ENCODE measurements at regions not wholly inside any gene's neighbourhood (a gene's known extent, or its start where the extent isn't known, plus 50 kb on each side); places are given as distances from the start of the nearest gene placed in this dataset.
"Not testable (repeated sequence)": the region's sequence is repeated elsewhere in the genome, so short reads cannot be mapped to it uniquely, and the experiment has no call there.

DNA sequence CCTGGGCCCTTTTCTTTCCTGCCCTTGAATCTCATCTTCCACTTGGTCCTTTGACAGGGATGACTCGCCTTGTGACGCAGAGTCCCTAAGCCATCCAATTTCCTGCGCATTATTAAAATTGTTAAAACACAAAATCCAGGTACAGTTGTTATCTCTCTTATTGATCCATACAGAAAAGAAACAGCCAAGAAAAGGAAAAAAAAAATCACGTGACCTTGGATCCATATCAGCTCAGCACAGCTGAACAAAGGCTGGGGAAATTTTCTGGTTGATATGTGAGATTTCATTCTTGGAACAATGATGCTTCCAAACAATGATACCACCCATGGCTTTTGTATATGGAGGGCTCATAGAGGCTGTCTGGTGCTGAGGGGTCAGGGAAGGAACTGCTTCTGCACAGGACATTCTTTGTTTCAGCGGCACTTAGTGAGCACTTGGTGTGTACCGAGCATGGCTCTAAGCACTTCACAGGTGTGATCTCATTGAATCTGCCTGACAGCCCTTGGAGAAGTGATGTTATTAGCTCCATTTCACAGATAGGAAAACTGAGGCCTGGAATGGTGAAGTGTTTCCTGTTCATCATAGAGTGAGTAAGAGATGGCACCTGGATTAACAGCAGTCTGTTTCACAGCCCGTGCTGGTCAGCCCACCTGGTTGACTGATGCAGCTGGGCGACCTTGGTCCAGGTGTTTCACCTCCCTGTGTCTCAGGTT, 155.0 kb upstream of the SULF2 start:
- no peak overlapping the region for H3K4me3 Mint-ChIP-seq
- no peak overlapping the region for H3K27ac Mint-ChIP-seq
- H3K4me1 Mint-ChIP-seq = no peaks in the 10 kb centered on the region
- peaks cover 3 to 6% (median 6%) of the 10 kb centered on the region in 3 donors for H3K27me3 Mint-ChIP-seq (ENCODE audit: low read depth in 3 of 3)
- H3K9me3 Mint-ChIP-seq = no peaks in the 10 kb centered on the region
- H3K36me3 Mint-ChIP-seq = no peaks in the 10 kb centered on the region
- DNase-seq = no peak

DNA sequence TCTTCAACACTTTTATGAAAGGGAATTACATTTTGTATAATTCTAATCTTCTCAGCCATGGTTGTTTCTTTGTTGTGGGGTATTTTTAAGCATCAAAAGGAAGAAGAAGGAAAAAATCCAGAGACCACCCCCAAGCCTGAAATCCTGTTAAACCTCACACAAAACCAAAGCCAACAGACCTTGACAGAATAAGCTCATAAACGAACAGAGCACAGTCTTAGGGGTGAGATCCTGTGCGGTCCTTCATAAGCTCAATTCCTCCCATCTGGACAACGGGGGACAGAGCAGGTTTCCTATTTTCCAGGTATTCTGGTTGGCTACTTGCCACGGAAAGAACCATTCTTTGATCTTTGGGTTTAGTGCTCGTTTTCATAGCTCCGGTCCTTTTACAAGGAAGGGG, 151.3 kb upstream of the SULF2 start:
- Mint-ChIP-seq H3K27ac (no peak overlapping the region), H3K27me3 (ENCODE audit: low read depth in 3 of 3) (peaks cover 3 to 8% (median 4%) of the 10 kb centered on the region in 3 donors), H3K9me3 (no peaks in the 10 kb centered on the region), H3K4me3 (no peak overlapping the region), H3K36me3 (no peaks in the 10 kb centered on the region), H3K4me1 (no peaks in the 10 kb centered on the region)
- no peak for DNase-seq

DNA sequence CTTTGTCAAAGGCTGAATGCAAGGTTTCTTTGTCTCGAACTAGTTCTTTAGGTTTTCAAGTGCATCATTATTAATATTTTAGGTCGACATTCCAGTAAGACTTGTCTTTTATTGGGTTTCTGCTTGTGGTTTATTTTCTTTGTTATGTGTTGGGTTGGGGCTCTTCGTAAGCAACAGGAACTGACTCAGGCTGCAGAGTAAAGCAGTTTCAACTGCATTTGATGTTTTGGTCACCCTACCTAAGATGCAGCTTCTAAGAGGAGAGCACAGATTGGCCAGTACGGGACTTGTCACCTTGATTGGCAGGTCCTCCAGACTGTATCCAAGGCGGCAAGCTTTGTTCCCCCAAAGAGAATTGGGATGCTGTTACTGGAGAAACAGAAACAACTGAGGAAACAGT, 149.5 kb upstream of the SULF2 start:
- no peaks in the 10 kb centered on the region for H3K36me3 Mint-ChIP-seq
- H3K9me3 Mint-ChIP-seq = no peaks in the 10 kb centered on the region
- no peak overlapping the region for H3K27ac Mint-ChIP-seq
- H3K27me3 Mint-ChIP-seq (ENCODE audit: low read depth in 3 of 3) = peaks cover 0 to 5% (median 2%) of the 10 kb centered on the region in 3 donors
- H3K4me3 Mint-ChIP-seq = no peak overlapping the region
- no peak for DNase-seq
- H3K4me1 Mint-ChIP-seq = no peaks in the 10 kb centered on the region

DNA sequence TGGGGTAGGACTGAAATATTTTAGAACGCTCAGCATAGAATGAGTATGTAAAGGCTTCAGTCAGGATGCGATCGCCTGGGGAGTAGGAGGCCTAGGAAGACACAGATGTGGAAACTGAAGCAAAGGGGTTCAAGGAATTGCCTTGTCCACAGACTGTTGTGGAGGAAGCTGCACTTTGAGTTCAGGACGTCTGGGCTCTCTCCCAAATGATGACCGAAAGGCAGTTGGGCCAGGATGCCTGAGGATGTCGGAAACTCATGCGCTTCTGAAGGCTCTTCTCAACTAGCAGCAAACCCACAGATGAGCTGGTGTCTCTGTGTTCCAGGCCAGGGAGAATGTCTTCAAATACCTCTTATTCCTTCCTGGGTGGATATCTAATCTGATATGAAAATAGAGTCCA, 146.2 kb upstream of the SULF2 start:
- Mint-ChIP-seq H3K27ac (no peak overlapping the region), H3K4me3 (no peak overlapping the region), H3K9me3 (no peaks in the 10 kb centered on the region), H3K27me3 (ENCODE audit: low read depth in 3 of 3) (peaks cover 2 to 3% (median 2%) of the 10 kb centered on the region in 3 donors), H3K4me1 (no peaks in the 10 kb centered on the region), H3K36me3 (no peaks in the 10 kb centered on the region)
- no peak for DNase-seq

DNA sequence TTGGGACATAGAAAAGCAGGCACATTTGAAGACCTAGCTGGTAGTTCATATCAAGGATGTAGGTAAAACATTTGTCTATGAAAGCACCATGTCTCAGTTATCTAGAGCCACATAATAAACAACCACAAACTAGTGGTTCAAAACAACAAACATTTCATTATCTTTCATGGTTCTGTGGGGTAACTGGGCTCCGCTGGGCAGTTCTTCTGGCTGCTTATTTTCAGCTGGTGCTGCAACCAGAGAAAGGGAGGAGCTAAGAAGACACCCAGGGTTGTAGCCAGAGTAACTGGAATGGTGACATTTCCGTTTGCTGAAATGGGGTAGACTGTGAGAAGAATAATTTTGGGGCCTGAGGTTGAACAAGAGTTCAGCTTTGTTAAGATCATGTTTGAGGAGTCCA, 145.7 kb upstream of the SULF2 start:
- no peaks in the 10 kb centered on the region for H3K36me3 Mint-ChIP-seq

DNA sequence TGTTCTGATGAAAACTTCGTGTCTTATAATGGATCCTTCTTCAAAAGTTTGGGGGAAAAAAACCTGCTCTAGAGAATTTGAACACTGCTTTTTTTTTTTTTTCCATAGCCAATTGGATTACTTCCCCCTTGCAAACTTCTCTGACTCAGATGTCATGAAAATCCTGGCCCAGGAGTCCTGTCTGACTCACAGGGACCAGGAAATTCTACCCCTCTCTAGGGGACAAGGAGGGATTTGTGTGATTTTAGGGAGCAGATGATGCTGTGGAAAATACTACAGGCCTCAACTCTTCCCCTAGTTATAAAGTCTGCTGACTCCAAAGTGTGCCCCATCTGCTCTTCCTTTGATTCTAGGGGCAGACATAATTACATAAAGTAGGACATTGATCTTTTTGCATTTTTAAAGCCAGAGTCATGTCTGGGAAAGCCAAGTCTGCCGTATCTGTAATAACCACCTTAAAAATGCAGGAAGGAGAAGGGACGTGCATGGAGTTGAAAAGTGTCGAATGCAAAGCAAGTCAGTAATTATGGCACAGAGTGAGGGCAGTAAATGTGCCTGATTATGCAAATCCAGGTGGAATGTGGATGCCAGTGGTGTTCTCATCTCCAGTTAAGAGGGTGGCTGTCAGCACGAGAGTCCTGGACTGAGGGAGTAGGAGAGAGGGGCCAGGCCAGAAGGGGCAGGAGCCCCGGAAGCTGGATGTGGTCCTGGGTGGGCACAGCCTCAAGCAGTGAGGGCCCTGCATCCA, 144.3 kb upstream of the SULF2 start:
- Mint-ChIP-seq H3K27ac (no peak overlapping the region), H3K9me3 (no peaks in the 10 kb centered on the region), H3K4me3 (no peak overlapping the region), H3K27me3 (ENCODE audit: low read depth in 3 of 3) (peaks cover 0 to 2% (median 2%) of the 10 kb centered on the region in 3 donors), H3K36me3 (no peaks in the 10 kb centered on the region), H3K4me1 (no peaks in the 10 kb centered on the region)
- DNase-seq = no peak

More for the DNA sequence above, 145.7 kb upstream of the SULF2 start:
- no peak for DNase-seq
- no peaks in the 10 kb centered on the region for H3K4me1 Mint-ChIP-seq
- no peak overlapping the region for H3K4me3 Mint-ChIP-seq
- peaks cover 2 to 3% (median 2%) of the 10 kb centered on the region in 3 donors for H3K27me3 Mint-ChIP-seq (ENCODE audit: low read depth in 3 of 3)
- H3K27ac Mint-ChIP-seq = no peak overlapping the region
- no peaks in the 10 kb centered on the region for H3K9me3 Mint-ChIP-seq

DNA sequence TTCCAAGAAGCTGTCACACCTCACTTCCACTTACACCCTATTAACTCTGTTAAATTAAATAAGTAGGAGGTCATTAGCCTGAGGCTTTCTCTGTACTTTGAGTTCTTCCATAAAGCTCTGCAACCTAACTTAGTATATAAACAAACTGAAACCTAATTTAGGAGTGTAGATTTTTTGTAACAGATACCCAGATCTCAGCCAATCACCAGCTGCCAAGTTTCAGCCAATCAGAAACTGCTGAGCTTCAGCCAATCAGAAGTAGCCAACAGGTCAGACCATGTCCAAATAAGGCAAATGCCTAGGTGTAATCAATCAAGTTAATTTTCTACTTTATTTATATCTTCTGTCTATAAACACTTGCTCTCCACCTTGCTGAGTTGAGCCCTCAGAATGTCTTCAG, 142.7 kb upstream of the SULF2 start:
- Mint-ChIP-seq H3K27me3 (ENCODE audit: low read depth in 3 of 3) (peaks cover 0 to 7% (median 2%) of the 10 kb centered on the region in 3 donors), H3K36me3 (no peaks in the 10 kb centered on the region)

DNA sequence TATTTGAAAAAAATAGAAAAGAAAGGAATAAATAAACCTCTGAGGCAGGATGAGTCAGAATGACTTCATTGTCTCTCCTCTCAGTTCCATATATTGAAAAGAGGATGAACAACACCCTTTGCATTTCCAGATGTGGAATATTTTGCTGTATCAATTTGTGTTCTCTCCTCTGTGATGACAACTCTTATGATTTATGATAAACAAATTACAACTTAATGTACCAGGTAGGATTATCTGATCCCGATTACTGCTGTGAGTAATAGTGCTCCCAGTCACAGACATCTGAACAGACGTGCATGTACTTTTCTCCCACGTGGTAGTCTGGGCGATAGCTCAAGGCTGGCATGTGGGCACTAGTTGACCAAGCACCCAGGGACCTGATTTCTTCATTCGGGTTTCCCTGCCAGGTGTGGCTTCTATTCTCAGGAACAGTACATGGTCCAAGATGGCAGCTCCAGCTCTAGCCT, 142.1 kb upstream of the SULF2 start:
- Mint-ChIP-seq H3K27me3 (ENCODE audit: low read depth in 3 of 3) (peaks cover 0 to 9% (median 2%) of the 10 kb centered on the region in 3 donors), H3K4me3 (no peak overlapping the region), H3K36me3 (no peaks in the 10 kb centered on the region), H3K4me1 (no peaks in the 10 kb centered on the region), H3K9me3 (no peaks in the 10 kb centered on the region), H3K27ac (no peak overlapping the region)
- DNase-seq = no peak

More for the DNA sequence above, 142.7 kb upstream of the SULF2 start:
- Mint-ChIP-seq H3K4me3 (no peak overlapping the region), H3K27ac (no peak overlapping the region), H3K9me3 (no peaks in the 10 kb centered on the region), H3K4me1 (no peaks in the 10 kb centered on the region)
- DNase-seq = no peak

DNA sequence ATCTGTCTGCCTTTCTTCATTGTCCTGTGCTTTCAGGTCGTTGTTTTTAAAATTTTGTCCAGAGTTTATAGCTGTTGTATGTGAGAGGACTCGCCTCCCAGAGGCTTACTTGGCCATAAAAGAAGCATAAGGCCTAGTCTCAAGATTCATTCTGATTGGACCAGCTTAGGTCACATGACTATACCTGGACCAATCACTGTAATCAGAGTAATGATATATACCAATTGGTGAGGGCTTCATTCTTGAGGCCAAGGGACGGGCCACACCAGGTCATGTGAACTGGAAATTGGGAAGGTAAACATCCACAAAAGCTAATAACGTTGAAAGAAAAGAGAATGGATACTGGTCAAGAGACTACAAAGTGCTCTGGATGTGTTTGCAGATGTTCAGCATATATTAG, 141.4 kb upstream of the SULF2 start:
- peaks cover 0 to 9% (median 4%) of the 10 kb centered on the region in 3 donors for H3K27me3 Mint-ChIP-seq (ENCODE audit: low read depth in 3 of 3)
- H3K9me3 Mint-ChIP-seq = no peaks in the 10 kb centered on the region
- H3K4me3 Mint-ChIP-seq = no peak overlapping the region

DNA sequence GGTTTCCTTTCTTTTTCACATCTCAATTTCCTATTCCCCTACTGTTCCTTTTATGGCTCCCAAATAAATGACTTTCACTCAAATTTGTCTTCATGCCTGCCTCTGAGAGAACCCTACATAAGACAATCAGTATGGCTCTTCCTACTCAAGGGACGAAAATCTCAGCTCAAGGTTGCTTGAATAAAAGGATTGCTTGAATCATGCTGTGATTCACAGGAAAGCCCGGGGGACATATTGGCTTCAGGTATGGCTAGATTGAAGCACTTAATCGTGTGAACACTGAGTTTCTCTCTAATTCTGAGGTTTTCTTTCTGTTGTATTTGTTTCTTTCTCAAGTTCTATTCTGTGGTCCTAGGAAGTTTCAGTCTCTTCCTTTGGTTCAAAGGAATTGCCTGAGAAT, 140.3 kb upstream of the SULF2 start:
- Mint-ChIP-seq H3K36me3 (no peaks in the 10 kb centered on the region), H3K4me1 (no peaks in the 10 kb centered on the region), H3K4me3 (no peak overlapping the region), H3K27me3 (ENCODE audit: low read depth in 3 of 3) (peaks cover 0 to 9% (median 5%) of the 10 kb centered on the region in 3 donors), H3K27ac (no peak overlapping the region), H3K9me3 (no peaks in the 10 kb centered on the region)
- DNase-seq = no peak

More for the DNA sequence above, 141.4 kb upstream of the SULF2 start:
- Mint-ChIP-seq H3K4me1 (no peaks in the 10 kb centered on the region), H3K27ac (no peak overlapping the region), H3K36me3 (no peaks in the 10 kb centered on the region)
- DNase-seq = no peak

DNA sequence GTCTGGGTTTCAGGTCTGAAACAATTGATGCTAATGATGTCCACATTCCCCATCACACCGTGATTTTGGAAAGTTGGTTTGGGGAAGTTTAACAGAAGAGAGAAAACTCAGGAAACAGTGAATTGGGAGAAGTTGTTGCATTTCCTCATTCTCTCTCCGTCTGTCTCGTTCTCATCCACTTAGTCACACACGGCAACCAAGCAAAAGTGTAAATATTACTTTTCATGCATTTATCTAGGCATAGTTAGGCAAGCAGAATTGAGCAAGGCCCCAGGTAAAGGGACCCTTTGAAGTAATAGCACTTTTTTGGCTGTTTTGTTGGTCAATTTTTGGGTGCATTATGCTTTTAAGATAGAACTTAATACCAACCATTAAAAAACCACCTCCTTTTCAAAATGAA, 137.0 kb upstream of the SULF2 start:
- Mint-ChIP-seq H3K4me1 (no peaks in the 10 kb centered on the region), H3K27ac (no peak overlapping the region), H3K9me3 (peaks cover 0 to 11% (median under 1%) of the 10 kb centered on the region in 6 donors), H3K36me3 (no peaks in the 10 kb centered on the region), H3K27me3 (ENCODE audit: low read depth in 3 of 3) (peaks cover 0 to 9% (median 7%) of the 10 kb centered on the region in 3 donors), H3K4me3 (no peak overlapping the region)
- no peak for DNase-seq

DNA sequence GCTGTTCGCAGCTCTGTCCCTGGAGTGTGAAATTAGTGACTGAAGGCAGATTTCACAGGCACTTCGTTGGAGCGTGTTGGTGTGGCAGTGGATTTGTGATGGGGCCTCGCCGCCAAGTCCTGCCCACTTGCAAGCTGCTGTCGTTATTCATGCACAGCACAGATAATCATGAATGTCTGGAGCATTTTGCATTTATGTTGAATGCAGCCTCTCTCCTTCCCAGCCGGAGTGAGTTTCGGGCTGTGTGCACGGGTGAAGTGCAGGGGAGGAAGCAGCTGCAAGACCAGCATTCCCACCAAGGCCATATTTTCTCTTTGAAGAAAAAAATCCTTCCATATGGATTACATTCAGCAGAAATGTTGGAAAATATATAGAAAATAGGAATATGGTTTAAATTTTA, 136.5 kb upstream of the SULF2 start:
- H3K27me3 Mint-ChIP-seq (ENCODE audit: low read depth in 3 of 3); H3K36me3 Mint-ChIP-seq; DNase-seq; H3K4me1 Mint-ChIP-seq; H3K4me3 Mint-ChIP-seq; H3K27ac Mint-ChIP-seq: not testable (repeated sequence)
- H3K9me3 Mint-ChIP-seq = peaks cover 0 to 15% (median 2%) of the 10 kb centered on the region in 6 donors

DNA sequence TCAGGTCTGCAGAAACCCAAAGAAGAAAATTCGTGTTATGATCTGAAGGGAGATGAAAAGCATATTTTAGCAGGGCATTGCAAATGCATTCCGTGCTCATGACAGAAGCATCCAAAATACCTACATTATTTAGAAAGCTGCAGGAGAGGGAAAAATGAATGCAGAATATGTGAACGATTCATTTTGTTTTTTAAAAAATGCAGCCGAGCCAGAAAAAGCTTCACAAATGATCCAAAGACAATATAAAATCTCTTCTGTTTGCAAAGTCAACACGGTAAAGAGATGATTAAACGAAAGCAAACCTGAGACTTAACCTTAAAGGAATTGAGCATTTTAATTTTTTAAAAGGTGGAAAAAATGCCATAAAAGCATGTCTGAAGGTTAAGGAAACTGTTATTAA, 136.1 kb upstream of the SULF2 start:
- peaks cover 0 to 15% (median 2%) of the 10 kb centered on the region in 6 donors for H3K9me3 Mint-ChIP-seq
- no peaks in the 10 kb centered on the region for H3K4me1 Mint-ChIP-seq
- H3K27me3 Mint-ChIP-seq (ENCODE audit: low read depth in 3 of 3) = peaks cover 0 to 10% (median 7%) of the 10 kb centered on the region in 3 donors
- no peak for DNase-seq
- no peaks in the 10 kb centered on the region for H3K36me3 Mint-ChIP-seq
- no peak overlapping the region for H3K27ac Mint-ChIP-seq
- H3K4me3 Mint-ChIP-seq = no peak overlapping the region

DNA sequence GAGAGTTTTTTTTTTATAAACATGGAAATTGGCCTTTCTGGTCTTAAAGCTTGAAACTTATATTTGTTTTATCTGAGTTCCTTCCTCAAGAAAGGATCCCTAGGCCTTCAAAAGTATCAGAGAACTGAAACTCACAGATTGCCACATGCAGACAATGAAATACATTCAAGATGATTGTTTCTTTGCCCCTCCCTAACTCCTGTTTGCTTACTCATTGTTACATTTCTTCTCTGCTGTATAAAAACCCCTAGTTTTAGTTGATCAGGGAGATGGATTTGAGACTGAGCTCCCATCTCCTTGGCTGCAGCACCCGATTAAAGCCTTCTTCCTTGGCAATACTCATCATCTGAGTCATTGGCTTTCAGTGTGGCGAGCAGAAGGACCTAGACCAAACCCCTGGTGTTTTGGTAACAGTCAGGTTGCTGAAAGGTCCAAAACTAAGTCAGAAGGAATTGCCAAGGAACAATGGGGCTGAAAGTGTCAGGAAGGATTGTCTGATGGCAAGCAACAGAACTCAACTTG, 132.3 kb upstream of the SULF2 start:
- no peak overlapping the region for H3K4me3 Mint-ChIP-seq
- no peak overlapping the region for H3K27ac Mint-ChIP-seq
- peaks cover 0 to 15% (median 2%) of the 10 kb centered on the region in 6 donors for H3K9me3 Mint-ChIP-seq
- H3K36me3 Mint-ChIP-seq = no peaks in the 10 kb centered on the region
- peaks cover 0 to 9% (median 7%) of the 10 kb centered on the region in 3 donors for H3K27me3 Mint-ChIP-seq (ENCODE audit: low read depth in 3 of 3)
- DNase-seq = no peak
- no peaks in the 10 kb centered on the region for H3K4me1 Mint-ChIP-seq

Measured in immature natural killer cell (primary cell).